HG03378 (cell line): ENCODE measurements at regions not wholly inside any gene's neighbourhood (a gene's known extent, or its start where the extent isn't known, plus 50 kb on each side); places are given as distances from the start of the nearest gene placed in this dataset.
"Not testable (repeated sequence)": the region's sequence is repeated elsewhere in the genome, so short reads cannot be mapped to it uniquely, and the experiment has no call there.

Experiments
- ATAC-seq: cut with Tn5 transposase; IDR thresholded peaks from one replicate; pipeline ENCODE4 v1.9.1; 2021; ENCODE audit warnings: mild to moderate bottlenecking, moderate library complexity; ENCODE audit not compliant: unreplicated experiment

DNA sequence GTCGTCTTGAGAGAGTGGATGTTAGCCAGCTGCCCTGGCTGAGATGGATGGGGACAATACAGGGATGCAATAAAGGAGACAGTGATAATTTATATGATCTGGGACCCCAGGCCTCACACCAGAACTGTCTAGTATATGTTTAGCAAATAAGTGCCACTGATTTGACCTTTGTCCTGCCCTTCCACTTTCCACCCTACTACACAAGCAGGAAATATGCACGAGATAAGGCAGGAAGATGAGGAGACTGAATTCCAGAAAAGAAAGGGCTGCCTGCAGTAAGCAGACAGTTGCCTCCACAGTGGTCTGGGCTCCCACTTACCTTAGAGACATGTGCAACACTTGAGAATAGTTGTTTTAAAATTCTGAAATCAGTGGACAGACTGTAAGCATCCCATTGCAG is 80.2 kb upstream of the ZNF91 start:
- no peak for ATAC-seq

DNA sequence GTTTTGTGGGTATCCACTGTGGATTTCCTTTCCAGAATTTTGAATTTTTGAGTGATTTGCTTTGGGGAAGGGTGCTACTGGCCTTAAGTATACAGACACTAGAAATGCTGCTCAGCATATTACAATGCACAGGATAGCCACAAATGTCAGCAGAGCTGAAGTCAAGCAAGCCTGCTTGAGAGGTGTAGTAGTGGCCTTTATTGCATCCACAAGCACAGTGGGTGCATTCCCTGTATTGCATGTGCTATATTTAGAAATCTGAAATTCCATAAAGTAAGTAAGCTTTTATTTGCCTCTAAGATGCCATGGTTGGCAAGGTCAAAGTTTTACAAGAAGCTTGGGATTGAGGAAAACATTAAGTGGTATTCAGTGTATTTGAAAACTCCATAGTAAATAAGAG is 79.5 kb upstream of the ZNF91 start:
- no peak for ATAC-seq

DNA sequence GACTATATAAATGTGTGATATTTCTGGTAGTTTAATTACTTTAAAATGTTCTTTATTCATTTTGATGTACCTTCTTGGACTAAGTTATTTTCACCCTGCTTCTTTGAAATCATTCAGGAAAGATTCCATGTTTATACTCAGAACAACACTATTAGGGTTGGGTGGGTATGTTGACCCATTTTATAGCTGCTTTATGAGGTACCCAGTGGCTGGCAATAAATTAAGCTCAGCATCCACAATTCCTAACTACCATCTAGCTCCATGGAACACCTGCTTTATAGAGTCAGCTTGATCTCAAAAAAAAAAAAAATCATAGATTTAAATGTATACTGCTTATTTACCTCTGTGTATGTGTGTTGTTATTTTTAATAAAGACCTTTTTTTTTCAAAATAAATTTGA is 78.9 kb upstream of the ZNF91 start:
- ATAC-seq = no peak

DNA sequence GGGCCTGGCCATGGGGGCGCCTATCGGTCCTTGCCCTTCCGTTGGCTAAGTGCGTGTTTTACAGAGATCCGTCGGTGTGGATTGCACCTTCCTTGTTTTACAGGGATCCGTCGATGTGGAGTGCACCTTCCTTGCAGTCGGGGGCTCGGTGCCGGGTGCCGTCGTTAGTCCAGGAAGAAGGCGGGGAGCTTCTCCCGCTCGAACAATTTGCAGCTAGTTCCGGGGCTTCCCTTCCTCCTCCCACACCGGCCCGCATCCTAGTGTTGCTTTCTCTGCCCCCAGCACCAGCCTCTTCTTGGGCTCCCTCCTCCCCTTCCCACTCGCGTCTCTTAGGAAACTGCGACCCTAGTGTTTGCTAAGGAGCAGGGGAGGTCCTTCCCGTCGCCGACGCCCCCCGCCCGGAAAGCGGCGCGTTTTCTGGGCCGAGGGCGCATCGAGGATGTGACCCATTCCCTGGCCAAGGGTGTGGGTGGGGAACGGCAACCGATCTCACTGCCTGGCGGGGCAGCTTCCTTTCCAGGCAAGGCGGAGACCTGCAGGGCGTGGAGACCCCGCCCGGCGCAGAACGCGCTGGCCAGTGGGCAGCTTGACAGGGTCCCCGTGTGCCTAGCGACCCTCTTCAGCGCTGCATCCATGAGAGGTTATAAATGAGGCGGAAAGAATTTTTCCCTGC is 75.7 kb upstream of the ZNF91 start:
- no peak for ATAC-seq

DNA sequence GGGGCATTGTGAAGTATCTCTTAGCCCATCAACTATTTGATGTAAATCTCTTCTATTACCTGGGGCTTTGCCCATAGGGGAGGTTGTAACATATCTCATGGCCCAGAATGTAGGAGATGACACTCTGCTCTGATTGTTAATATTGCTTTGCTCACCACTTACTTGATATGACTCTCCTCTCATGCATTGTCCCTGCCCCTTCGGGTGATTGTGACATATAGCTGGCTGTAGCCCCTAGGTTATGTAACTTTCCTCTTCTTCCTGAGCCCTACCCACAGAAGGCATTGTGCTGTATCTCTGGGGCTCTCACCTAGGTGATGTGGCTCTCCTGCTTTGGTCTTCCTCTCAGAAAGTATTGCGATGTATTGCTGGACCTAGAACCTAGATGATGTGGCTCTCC is 69.1 kb upstream of the ZNF91 start:
- ATAC-seq = not testable (repeated sequence)

DNA sequence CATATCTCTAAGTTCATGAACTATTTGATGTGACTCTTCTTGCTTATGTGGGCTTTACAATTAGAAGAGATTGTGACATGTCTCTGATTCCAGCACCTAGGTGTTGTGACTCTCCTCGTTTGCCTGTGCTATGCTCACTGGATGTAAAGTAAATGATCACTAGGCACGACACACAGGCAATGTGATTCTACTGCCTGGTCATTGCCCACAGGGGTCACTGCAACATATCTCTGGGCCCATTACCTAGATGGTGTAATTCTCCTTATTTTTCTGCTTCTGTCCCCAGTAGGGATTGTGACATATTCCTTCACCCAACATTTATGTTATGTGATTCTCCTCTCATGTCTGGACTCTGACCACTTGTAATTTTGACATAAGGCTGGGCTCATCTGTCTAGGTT is 65.8 kb upstream of the ZNF91 start:
- ATAC-seq = no peak

DNA sequence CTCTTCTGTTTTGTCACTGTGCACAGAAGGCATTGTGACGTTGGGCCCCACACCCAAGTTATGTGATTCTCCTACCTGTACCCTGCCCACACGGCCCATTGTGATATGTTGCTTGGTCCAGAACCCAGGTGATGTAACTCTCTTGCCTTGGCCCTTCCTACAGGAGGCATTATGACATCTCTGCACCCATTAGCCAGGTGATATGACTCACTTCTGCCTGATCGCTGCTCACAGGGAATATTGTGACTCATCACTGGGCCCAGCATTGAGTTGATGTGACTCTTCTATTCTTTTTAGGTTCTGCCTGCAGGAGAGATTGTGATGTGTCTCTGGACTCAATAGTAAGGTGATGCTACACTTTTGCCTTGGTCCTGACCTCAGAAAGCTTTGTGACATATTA is 65.4 kb upstream of the ZNF91 start:
- no peak for ATAC-seq
